Parathyroid adenoma (tissue), 2 donors: ENCODE measurements at regions not wholly inside any gene's neighbourhood (a gene's known extent, or its start where the extent isn't known, plus 50 kb on each side); places are given as distances from the start of the nearest gene placed in this dataset.

Source experiments
- H2AFZ ChIP-seq: fragments of 300-600 bp; sonication (generic); one replicate; pipeline ENCODE4 v1.7.0; 2017; ENCODE audit warnings: antibody characterized with exemption, mild to moderate bottlenecking
- H3K27ac ChIP-seq: fragments of 300-600 bp; sonication (generic); one replicate; pipeline ENCODE4 v1.7.0; 2017
- H3K27me3 ChIP-seq: fragments of 300-600 bp; sonication (generic); one replicate; pipeline ENCODE4 v1.7.0; 2017; ENCODE audit warnings: low read length; ENCODE audit not compliant: control insufficient read depth, insufficient read depth
- H3K36me3 ChIP-seq: fragments of 300-600 bp; sonication (generic); one replicate; pipeline ENCODE4 v1.7.0; 2017; ENCODE audit warnings: low read length; ENCODE audit not compliant: control insufficient read depth, insufficient read depth
- H3K4me1 ChIP-seq: fragments of 300-600 bp; sonication (generic); one replicate; pipeline ENCODE4 v1.7.0; 2017; ENCODE audit warnings: control low read depth
- H3K4me2 ChIP-seq: fragments of 300-600 bp; sonication (generic); one replicate; pipeline ENCODE4 v1.7.0; 2017; ENCODE audit warnings: low read length
- H3K4me3 ChIP-seq: fragments of 300-600 bp; sonication (generic); one replicate; pipeline ENCODE4 v1.7.0; 2017; ENCODE audit warnings: low read depth, low read length
- H3K79me2 ChIP-seq: fragments of 300-600 bp; sonication (generic); one replicate; pipeline ENCODE4 v1.7.0; 2017; ENCODE audit warnings: control low read depth
- H3K9ac ChIP-seq: fragments of 300-600 bp; sonication (generic); one replicate; pipeline ENCODE4 v1.7.0; 2017; ENCODE audit warnings: mild to moderate bottlenecking
- H3K9me3 ChIP-seq: fragments of 300-600 bp; sonication (generic); one replicate; pipeline ENCODE4 v1.7.0; 2017; ENCODE audit warnings: low read length; ENCODE audit not compliant: control insufficient read depth
- TF ChIP-seq, protein P1 (sequence below): fragments of 300-600 bp; sonication (generic); IDR thresholded peaks from one replicate; pipeline ENCODE4 v1.7.0; 2017; ENCODE audit warnings: antibody characterized with exemption, mild to moderate bottlenecking
- donor health status: primary hyperparathyroidism.

DNA sequence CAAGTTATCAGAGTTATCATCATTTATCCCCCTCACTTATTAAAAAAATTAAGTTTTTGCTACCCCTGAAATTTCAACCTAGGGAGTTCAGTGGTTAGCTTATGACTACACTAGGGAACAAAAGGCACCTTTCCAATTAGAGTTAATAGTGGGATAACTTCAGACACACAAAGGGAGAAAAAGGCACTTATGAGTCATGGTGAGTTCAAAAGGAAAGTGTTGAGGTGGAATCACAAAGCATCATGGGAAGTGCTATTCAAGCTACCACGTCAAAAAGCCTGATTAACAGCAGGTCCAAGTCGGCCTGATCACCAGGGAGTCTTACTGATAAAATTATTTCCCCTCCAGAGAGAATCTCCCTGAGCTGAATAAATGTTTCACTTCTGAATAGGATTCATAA lies 165.7 kb downstream of the C7orf25 start:
- Histone ChIP-seq H3K9ac (no peak overlapping the region), H3K36me3 (no peaks in the 10 kb centered on the region), H3K4me3 (no peak overlapping the region), H3K4me2 (no peak overlapping the region), H3K79me2 (no peaks in the 10 kb centered on the region), H3K27me3 (no peaks in the 10 kb centered on the region), H2AFZ (no peak overlapping the region), H3K9me3 (no peaks in the 10 kb centered on the region), H3K27ac (no peak overlapping the region), H3K4me1 (no peaks in the 10 kb centered on the region)
- TF ChIP-seq, protein P1, sequence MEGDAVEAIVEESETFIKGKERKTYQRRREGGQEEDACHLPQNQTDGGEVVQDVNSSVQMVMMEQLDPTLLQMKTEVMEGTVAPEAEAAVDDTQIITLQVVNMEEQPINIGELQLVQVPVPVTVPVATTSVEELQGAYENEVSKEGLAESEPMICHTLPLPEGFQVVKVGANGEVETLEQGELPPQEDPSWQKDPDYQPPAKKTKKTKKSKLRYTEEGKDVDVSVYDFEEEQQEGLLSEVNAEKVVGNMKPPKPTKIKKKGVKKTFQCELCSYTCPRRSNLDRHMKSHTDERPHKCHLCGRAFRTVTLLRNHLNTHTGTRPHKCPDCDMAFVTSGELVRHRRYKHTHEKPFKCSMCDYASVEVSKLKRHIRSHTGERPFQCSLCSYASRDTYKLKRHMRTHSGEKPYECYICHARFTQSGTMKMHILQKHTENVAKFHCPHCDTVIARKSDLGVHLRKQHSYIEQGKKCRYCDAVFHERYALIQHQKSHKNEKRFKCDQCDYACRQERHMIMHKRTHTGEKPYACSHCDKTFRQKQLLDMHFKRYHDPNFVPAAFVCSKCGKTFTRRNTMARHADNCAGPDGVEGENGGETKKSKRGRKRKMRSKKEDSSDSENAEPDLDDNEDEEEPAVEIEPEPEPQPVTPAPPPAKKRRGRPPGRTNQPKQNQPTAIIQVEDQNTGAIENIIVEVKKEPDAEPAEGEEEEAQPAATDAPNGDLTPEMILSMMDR = no peak

- no peak overlapping the region for H2AFZ ChIP-seq
Observed at GRCh38 chr7:42745357-42746059, 166.4 kb downstream of the C7orf25 start.

GRCh38 chr7:42744746-42745145 lies 167.1 kb downstream of the C7orf25 start:
- no peaks in the 10 kb centered on the region for H3K79me2 ChIP-seq
- no peak overlapping the region for H2AFZ ChIP-seq
- TF ChIP-seq, protein P1 = no peak
- H3K4me2 ChIP-seq = no peak overlapping the region
- no peaks in the 10 kb centered on the region for H3K36me3 ChIP-seq
- H3K27ac ChIP-seq = no peak overlapping the region
- H3K4me1 ChIP-seq = no peaks in the 10 kb centered on the region
- H3K4me3 ChIP-seq = no peak overlapping the region
- no peaks in the 10 kb centered on the region for H3K27me3 ChIP-seq
- H3K9me3 ChIP-seq = no peaks in the 10 kb centered on the region
- H3K9ac ChIP-seq = no peak overlapping the region

More at GRCh38 chr7:42745357-42746059, 166.4 kb downstream of the C7orf25 start:
- TF ChIP-seq, protein P1 = no peak
- H3K27ac ChIP-seq = no peak overlapping the region
- H3K4me3 ChIP-seq = no peak overlapping the region
- H3K79me2 ChIP-seq = no peaks in the 10 kb centered on the region
- no peaks in the 10 kb centered on the region for H3K4me1 ChIP-seq
- no peaks in the 10 kb centered on the region for H3K27me3 ChIP-seq
- no peaks in the 10 kb centered on the region for H3K36me3 ChIP-seq
- no peak overlapping the region for H3K4me2 ChIP-seq
- no peaks in the 10 kb centered on the region for H3K9me3 ChIP-seq
- H3K9ac ChIP-seq = no peak overlapping the region

DNA sequence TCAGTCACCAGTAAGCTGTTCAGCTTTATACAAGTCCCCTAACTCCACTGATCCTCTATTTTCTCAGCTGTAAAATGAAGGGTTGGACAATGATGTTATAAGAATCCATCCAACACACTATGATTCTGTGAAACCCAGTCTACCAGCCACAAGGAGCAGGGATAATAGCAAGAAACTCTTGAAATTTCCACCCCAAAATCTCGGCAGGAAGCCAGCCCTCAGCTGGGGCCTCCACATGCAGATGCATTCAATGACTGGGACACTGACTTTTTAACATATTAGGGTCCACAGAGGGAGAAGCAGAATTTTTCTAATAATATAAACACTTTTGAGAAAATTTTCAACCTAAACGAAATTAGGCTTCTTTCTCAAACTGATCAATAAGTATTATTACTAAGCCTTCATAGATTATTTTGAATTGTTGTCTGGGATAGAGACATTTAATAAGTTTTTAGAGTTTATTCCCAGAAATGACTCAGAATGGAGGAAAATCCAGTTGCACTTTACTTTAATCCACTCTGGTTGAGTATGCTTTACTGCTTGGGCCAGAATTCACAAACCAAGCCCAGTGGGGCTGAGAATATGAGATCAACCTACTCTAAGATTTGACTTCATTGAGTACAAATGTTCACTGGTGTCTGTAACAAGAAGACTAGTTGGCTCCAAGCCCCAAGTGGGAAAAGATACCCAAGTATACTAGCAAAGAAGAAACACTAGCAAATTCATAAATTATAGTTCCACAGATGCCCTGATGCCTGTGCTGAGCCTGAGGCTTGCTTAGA lies 168.6 kb downstream of the C7orf25 start:
- H2AFZ ChIP-seq = no peak overlapping the region
- H3K4me1 ChIP-seq = no peaks in the 10 kb centered on the region
- no peak overlapping the region for H3K4me3 ChIP-seq
- H3K9ac ChIP-seq = no peak overlapping the region
- no peaks in the 10 kb centered on the region for H3K79me2 ChIP-seq
- H3K27ac ChIP-seq = no peak overlapping the region
- TF ChIP-seq, protein P1 = no peak
- no peaks in the 10 kb centered on the region for H3K36me3 ChIP-seq
- no peaks in the 10 kb centered on the region for H3K9me3 ChIP-seq
- H3K27me3 ChIP-seq = no peaks in the 10 kb centered on the region
- H3K4me2 ChIP-seq = no peak overlapping the region
